ENCODE measurements at regions not wholly inside any gene's neighbourhood (a gene's known extent, or its start where the extent isn't known, plus 50 kb on each side); places are given as distances from the start of the nearest gene placed in this dataset.

- no peak for TF ChIP-seq CTCF (IDR thresholded peaks at IDR 0.05)
- no peaks in the 10 kb centered on the region for H3K27me3 Mint-ChIP-seq (ENCODE audit: insufficient read depth)
These were observed 220.5 kb downstream of the SLC6A15 start for GRCh38 chr12:84692071-84692470.

GRCh38 chr12:84691266-84691665 lies 221.3 kb downstream of the SLC6A15 start:
- no peak for DNase-seq
- H3K27ac Mint-ChIP-seq = no peak overlapping the region

More at GRCh38 chr12:84692071-84692470, 220.5 kb downstream of the SLC6A15 start:
- H3K4me1 Mint-ChIP-seq (ENCODE audit: low read depth) = peaks cover 10% of the 10 kb centered on the region
- DNase-seq = no peak
- H3K4me3 Mint-ChIP-seq = no peak overlapping the region
- no peak overlapping the region for H3K27ac Mint-ChIP-seq
- no peaks in the 10 kb centered on the region for H3K36me3 Mint-ChIP-seq (ENCODE audit: low read depth)
- H3K9me3 Mint-ChIP-seq = no peaks in the 10 kb centered on the region

GRCh38 chr12:84689638-84690037 lies 223.0 kb downstream of the SLC6A15 start:
- Mint-ChIP-seq H3K27ac (no peak overlapping the region), H3K9me3 (no peaks in the 10 kb centered on the region), H3K27me3 (ENCODE audit: insufficient read depth) (no peaks in the 10 kb centered on the region), H3K36me3 (ENCODE audit: low read depth) (no peaks in the 10 kb centered on the region), H3K4me1 (ENCODE audit: low read depth) (no peaks in the 10 kb centered on the region), H3K4me3 (no peak overlapping the region)
- TF ChIP-seq CTCF (IDR thresholded peaks at IDR 0.05) = no peak
- DNase-seq = no peak

More at GRCh38 chr12:84691266-84691665, 221.3 kb downstream of the SLC6A15 start:
- no peak overlapping the region for H3K4me3 Mint-ChIP-seq
- no peaks in the 10 kb centered on the region for H3K27me3 Mint-ChIP-seq (ENCODE audit: insufficient read depth)
- peaks cover 2% of the 10 kb centered on the region for H3K4me1 Mint-ChIP-seq (ENCODE audit: low read depth)
- no peaks in the 10 kb centered on the region for H3K36me3 Mint-ChIP-seq (ENCODE audit: low read depth)
- TF ChIP-seq CTCF (IDR thresholded peaks at IDR 0.05) = no peak
- H3K9me3 Mint-ChIP-seq = no peaks in the 10 kb centered on the region

- H3K27me3 Mint-ChIP-seq (ENCODE audit: insufficient read depth) = no peaks in the 10 kb centered on the region
- no peaks in the 10 kb centered on the region for H3K4me1 Mint-ChIP-seq (ENCODE audit: low read depth)
- TF ChIP-seq CTCF (IDR thresholded peaks at IDR 0.05) = no peak
- no peak overlapping the region for H3K27ac Mint-ChIP-seq
- no peak overlapping the region for H3K4me3 Mint-ChIP-seq
- no peaks in the 10 kb centered on the region for H3K36me3 Mint-ChIP-seq (ENCODE audit: low read depth)
- H3K9me3 Mint-ChIP-seq = no peaks in the 10 kb centered on the region
- no peak for DNase-seq
These were observed 227.2 kb downstream of the SLC6A15 start for GRCh38 chr12:84685379-84685778.

- Mint-ChIP-seq H3K4me3 (no peak overlapping the region), H3K9me3 (no peaks in the 10 kb centered on the region), H3K27me3 (ENCODE audit: insufficient read depth) (peaks cover 2% of the 10 kb centered on the region; the same call in 1 of the 2 replicates), H3K36me3 (ENCODE audit: low read depth) (no peaks in the 10 kb centered on the region), H3K4me1 (ENCODE audit: low read depth) (no peaks in the 10 kb centered on the region), H3K27ac (no peak overlapping the region)
- no peak for DNase-seq
- TF ChIP-seq CTCF (IDR thresholded peaks at IDR 0.05) = no peak
These were observed 235.8 kb downstream of the SLC6A15 start for GRCh38 chr12:84676787-84677186.

- peak overlapping the region; percentile 72 for H3K27ac Mint-ChIP-seq
- H3K27me3 Mint-ChIP-seq (ENCODE audit: insufficient read depth) = no peaks in the 10 kb centered on the region
- no peak overlapping the region for H3K4me3 Mint-ChIP-seq
- no peak for TF ChIP-seq CTCF (IDR thresholded peaks at IDR 0.05)
- peaks cover 10% of the 10 kb centered on the region for H3K4me1 Mint-ChIP-seq (ENCODE audit: low read depth)
- DNase-seq = peak; percentile 27
- no peaks in the 10 kb centered on the region for H3K36me3 Mint-ChIP-seq (ENCODE audit: low read depth)
- peaks cover 3% of the 10 kb centered on the region; the same call in 1 of the 2 replicates for H3K9me3 Mint-ChIP-seq
These were observed 250.8 kb downstream of the SLC6A15 start for GRCh38 chr12:84661786-84662185.

All from HFFc6 (cell line).